GM12875 (cell line): ENCODE measurements at regions not wholly inside any gene's neighbourhood (a gene's known extent, or its start where the extent isn't known, plus 50 kb on each side); places are given as distances from the start of the nearest gene placed in this dataset.

Experiments
- H3K4me3 ChIP-seq: one replicate; pipeline ENCODE4 v1.5.1; 2011; ENCODE audit warnings: low read depth, low read length, control low read depth
- TF ChIP-seq, protein P1 (sequence below): IDR thresholded peaks from 2 replicates; pipeline ENCODE4 v1.5.1; 2011; ENCODE audit warnings: low read depth, mild to moderate bottlenecking, control low read depth, inconsistent platforms, low read length, moderate library complexity, borderline replicate concordance; ENCODE audit not compliant: insufficient read depth

DNA sequence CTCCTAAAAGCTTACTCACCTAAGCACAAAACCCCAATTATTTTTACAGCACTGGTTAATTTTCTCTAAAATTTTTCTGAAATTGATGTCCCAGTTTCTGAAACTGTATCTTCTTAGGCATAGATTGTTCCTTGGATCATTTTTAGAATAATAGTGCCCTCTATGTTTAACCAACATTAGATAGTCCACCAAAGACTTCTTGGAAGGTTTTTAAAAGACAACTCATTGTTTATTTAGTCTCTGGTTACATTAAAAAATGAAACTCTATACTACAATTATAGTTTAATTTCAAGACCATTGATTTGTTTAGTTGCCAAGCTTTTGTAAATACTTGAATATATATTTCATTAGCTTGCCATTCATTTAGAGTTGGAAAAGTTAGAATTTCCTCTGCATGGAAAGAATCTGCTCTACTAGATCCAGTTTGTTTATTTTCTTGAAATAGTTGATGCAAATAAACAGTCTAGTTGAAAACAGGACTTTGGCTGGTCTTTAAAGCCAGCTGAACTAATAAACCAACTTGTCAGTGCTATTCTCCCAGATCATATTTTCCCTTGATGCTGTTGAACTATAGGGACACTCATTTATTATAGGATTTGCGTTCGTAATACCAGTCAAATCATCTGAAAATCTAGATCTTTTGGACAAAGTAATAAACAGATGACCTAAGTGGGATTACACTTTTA, 990.5 kb downstream of the TLE1 start:
- H3K4me3 ChIP-seq: no peak overlapping the region
- TF ChIP-seq, protein P1, sequence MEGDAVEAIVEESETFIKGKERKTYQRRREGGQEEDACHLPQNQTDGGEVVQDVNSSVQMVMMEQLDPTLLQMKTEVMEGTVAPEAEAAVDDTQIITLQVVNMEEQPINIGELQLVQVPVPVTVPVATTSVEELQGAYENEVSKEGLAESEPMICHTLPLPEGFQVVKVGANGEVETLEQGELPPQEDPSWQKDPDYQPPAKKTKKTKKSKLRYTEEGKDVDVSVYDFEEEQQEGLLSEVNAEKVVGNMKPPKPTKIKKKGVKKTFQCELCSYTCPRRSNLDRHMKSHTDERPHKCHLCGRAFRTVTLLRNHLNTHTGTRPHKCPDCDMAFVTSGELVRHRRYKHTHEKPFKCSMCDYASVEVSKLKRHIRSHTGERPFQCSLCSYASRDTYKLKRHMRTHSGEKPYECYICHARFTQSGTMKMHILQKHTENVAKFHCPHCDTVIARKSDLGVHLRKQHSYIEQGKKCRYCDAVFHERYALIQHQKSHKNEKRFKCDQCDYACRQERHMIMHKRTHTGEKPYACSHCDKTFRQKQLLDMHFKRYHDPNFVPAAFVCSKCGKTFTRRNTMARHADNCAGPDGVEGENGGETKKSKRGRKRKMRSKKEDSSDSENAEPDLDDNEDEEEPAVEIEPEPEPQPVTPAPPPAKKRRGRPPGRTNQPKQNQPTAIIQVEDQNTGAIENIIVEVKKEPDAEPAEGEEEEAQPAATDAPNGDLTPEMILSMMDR: no peak

DNA sequence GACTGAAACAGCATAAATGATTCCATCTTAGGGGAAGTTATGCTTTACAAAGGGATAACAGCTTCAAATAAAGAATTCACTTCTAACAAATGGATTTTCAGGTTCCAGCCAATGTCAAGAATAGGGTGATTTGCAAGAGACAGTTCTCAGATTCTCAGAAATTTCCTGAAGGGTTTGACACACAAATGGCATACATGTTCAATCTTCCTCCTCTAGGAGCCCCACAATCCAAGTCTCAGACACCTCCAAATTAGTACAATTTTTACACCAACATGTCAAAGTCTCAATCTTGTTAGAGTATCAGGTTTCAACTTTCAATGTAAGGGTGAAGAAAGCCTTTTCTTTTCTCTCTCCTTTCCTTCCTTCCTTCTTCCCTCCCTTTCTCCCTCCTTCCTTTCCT, 996.6 kb downstream of the TLE1 start:
- TF ChIP-seq, protein P1: no peak
- H3K4me3 ChIP-seq: no peak overlapping the region

DNA sequence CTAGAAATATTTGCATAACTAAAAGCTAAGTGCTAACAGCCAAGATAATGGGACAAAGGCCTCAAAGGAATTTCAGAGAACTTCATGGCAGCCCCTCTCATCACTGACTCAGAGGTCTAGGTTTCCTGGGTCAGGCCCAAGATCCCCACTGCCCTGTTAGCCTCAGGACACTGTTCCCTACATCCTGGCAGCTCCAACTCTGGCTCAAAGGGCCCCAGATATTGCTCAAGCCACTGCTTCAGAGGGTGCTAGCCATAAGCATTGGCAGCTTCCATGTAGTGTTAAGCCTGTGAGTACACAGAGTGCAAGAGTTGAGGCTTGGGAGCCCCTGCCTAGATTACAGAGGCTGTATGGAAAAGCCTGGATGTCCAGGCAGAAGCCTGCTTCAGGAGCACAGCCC, 998.1 kb downstream of the TLE1 start:
- no peak overlapping the region for H3K4me3 ChIP-seq
- TF ChIP-seq, protein P1: no peak

- no peak overlapping the region for H3K4me3 ChIP-seq
- TF ChIP-seq, protein P1: no peak
Measured at GRCh38 chr9:80690349-80690939, 998.9 kb downstream of the TLE1 start.

GRCh38 chr9:80679916-80680315, 1009.4 kb downstream of the TLE1 start:
- TF ChIP-seq, protein P1: no peak
- H3K4me3 ChIP-seq: no peak overlapping the region

DNA sequence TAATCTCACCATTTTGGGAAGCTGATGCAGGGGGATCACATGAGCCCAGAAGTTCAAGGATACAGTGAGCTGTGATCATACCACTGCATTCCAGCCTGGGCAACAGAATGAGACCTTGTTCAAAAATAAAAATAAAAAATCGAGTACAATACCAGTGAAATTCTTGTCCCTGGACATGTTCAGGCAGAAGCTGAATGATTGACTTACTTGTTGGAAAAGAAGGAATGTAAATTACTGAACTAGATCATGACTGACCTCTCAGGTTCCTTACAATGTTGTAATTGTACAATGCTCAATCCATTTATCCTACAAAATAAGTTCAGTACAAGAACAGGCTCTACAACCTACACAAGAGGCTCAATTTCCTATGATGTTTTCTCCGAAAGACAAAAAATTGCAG, 1010.4 kb downstream of the TLE1 start:
- H3K4me3 ChIP-seq: no peak overlapping the region
- TF ChIP-seq, protein P1: no peak

DNA sequence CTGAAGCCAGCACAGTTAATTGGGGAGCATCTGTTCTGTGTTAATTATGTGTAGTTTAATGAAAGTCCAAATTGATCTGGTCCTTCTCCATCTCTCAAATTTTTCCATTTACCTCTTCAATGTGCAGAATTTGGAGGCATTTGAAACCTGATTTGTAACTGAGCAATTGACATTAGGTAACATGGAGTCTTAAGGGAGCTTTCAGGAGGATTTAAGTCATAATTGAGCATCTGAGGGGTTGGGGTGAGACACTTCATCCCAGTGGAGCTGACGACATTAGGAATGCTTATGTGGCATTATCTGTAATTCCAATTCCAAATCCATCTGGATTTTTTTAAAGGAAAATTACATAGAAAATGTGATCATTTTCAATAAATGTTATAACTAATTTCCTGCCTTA, 1015.9 kb downstream of the TLE1 start:
- H3K4me3 ChIP-seq: no peak overlapping the region
- TF ChIP-seq, protein P1: no peak
